GM23338 (cell line): ENCODE measurements at regions not wholly inside any gene's neighbourhood (a gene's known extent, or its start where the extent isn't known, plus 50 kb on each side); places are given as distances from the start of the nearest gene placed in this dataset.

Source experiments
- EZH2 ChIP-seq: fragments of 200-600 bp; sonication (generic); IDR thresholded peaks from one replicate; pipeline ENCODE4 v1.8.0; 2017; ENCODE audit warnings: antibody characterized with exemption, mild to moderate bottlenecking, low read depth; ENCODE audit not compliant: unreplicated experiment
- EZH2phosphoT487 ChIP-seq: fragments of 200-600 bp; sonication (generic); IDR thresholded peaks from one replicate; pipeline ENCODE4 v1.8.1; 2018; ENCODE audit warnings: antibody characterized with exemption; ENCODE audit not compliant: unreplicated experiment
- NANOG ChIP-seq: IDR thresholded peaks from 2 replicates; pipeline ENCODE4 v1.6.1; 2016; ENCODE audit warnings: antibody characterized with exemption, borderline replicate concordance
- POLR2AphosphoS5 ChIP-seq: IDR thresholded peaks from 2 replicates; pipeline ENCODE4 v1.6.1; 2016; ENCODE audit warnings: antibody characterized with exemption, low read depth
- ZNF331 ChIP-seq: fragments of 250-450 bp; sonication (Bioruptor Pico); IDR thresholded peaks from 2 replicates; pipeline ENCODE4 v1.5.0; 2020; ENCODE audit warnings: low read depth, mild to moderate bottlenecking, moderate library complexity
- TF ChIP-seq, protein P1 (sequence below), 2 experiments: fragments of 200-600 bp in 1 of 2; sonication (generic) in 1 of 2; conservative IDR thresholded peaks; 2 replicates each; pipeline versions ENCODE4 v1.5.1 to v1.6.1; 2016 to 2017; ENCODE audit warnings: antibody characterized with exemption in 2 of 2, low read depth in 2 of 2, mild to moderate bottlenecking in 2 of 2, moderate library complexity in 1 of 2
- TF ChIP-seq, protein P2 (sequence below): IDR thresholded peaks from one replicate; pipeline ENCODE4 v1.6.1; 2018; ENCODE audit warnings: antibody characterized with exemption; ENCODE audit not compliant: unreplicated experiment
- TF ChIP-seq, protein P3 (sequence below): IDR thresholded peaks from 2 replicates; pipeline ENCODE4 v1.6.1; 2016; ENCODE audit warnings: antibody characterized with exemption

DNA sequence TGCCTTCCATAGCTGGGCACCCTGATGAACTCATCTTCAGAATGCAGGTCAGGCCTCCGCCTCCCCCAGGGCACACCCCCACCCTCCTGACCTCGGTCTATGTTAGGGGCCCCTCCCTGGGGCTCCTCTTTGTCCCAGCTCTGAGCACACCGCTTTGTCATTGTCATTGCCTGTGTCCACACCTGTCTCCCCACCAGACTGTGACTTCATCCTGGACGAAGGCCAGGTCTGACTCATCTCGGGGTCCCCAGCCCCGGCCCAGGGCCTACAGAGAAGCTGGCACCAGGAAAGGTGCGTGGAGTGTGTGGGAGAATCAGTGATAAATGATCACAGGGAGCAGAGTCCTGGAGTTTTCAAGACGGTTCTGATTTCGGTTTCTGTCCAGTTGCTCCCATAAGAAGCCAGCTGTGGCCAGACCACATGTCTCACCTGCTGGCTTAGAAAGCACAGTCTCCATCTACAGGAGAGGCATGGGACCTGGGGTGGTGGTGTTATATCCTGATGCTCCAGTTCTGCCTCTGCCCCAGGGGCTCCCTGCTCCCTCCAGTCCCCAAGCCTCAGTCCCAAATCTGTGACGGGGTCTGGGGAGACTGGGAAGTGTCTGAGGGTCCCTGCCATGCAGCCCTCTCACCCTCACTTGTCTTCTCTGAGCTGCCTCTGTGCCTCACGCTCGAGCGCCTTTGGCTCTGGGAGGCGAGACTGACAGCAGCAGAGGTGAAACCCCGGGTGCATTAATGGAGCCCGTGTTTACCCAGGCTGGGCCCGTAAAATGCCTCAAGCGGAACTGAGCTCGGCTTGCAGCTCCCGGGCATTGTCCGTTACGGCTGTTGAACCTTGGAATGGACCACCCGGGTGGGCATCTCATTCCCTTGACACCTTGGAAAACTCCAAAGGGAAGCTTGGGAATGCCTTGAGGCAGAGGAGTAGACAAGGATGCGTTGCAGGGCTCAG, 85.5 kb upstream of the WNT11 start:
- TF ChIP-seq EZH2 = no peak
- no peak for TF ChIP-seq POLR2AphosphoS5
- no peak for TF ChIP-seq NANOG
- TF ChIP-seq, protein P1, sequence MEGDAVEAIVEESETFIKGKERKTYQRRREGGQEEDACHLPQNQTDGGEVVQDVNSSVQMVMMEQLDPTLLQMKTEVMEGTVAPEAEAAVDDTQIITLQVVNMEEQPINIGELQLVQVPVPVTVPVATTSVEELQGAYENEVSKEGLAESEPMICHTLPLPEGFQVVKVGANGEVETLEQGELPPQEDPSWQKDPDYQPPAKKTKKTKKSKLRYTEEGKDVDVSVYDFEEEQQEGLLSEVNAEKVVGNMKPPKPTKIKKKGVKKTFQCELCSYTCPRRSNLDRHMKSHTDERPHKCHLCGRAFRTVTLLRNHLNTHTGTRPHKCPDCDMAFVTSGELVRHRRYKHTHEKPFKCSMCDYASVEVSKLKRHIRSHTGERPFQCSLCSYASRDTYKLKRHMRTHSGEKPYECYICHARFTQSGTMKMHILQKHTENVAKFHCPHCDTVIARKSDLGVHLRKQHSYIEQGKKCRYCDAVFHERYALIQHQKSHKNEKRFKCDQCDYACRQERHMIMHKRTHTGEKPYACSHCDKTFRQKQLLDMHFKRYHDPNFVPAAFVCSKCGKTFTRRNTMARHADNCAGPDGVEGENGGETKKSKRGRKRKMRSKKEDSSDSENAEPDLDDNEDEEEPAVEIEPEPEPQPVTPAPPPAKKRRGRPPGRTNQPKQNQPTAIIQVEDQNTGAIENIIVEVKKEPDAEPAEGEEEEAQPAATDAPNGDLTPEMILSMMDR (conservative IDR thresholded peaks at IDR 0.05; ENCODE audit: low read depth in 2 of 2) = no peak; a peak in 1 of 4 replicates
- TF ChIP-seq, protein P2, sequence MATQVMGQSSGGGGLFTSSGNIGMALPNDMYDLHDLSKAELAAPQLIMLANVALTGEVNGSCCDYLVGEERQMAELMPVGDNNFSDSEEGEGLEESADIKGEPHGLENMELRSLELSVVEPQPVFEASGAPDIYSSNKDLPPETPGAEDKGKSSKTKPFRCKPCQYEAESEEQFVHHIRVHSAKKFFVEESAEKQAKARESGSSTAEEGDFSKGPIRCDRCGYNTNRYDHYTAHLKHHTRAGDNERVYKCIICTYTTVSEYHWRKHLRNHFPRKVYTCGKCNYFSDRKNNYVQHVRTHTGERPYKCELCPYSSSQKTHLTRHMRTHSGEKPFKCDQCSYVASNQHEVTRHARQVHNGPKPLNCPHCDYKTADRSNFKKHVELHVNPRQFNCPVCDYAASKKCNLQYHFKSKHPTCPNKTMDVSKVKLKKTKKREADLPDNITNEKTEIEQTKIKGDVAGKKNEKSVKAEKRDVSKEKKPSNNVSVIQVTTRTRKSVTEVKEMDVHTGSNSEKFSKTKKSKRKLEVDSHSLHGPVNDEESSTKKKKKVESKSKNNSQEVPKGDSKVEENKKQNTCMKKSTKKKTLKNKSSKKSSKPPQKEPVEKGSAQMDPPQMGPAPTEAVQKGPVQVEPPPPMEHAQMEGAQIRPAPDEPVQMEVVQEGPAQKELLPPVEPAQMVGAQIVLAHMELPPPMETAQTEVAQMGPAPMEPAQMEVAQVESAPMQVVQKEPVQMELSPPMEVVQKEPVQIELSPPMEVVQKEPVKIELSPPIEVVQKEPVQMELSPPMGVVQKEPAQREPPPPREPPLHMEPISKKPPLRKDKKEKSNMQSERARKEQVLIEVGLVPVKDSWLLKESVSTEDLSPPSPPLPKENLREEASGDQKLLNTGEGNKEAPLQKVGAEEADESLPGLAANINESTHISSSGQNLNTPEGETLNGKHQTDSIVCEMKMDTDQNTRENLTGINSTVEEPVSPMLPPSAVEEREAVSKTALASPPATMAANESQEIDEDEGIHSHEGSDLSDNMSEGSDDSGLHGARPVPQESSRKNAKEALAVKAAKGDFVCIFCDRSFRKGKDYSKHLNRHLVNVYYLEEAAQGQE = no peak
- TF ChIP-seq EZH2phosphoT487 = no peak
- TF ChIP-seq, protein P3, sequence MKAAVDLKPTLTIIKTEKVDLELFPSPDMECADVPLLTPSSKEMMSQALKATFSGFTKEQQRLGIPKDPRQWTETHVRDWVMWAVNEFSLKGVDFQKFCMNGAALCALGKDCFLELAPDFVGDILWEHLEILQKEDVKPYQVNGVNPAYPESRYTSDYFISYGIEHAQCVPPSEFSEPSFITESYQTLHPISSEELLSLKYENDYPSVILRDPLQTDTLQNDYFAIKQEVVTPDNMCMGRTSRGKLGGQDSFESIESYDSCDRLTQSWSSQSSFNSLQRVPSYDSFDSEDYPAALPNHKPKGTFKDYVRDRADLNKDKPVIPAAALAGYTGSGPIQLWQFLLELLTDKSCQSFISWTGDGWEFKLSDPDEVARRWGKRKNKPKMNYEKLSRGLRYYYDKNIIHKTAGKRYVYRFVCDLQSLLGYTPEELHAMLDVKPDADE = no peak
- no peak for TF ChIP-seq ZNF331
